ENCODE measurements at regions not wholly inside any gene's neighbourhood (a gene's known extent, or its start where the extent isn't known, plus 50 kb on each side); places are given as distances from the start of the nearest gene placed in this dataset.

GRCh38 chr4:159416073-159416472 is 313.2 kb downstream of the RAPGEF2 start:
- TF ChIP-seq POLR2A (IDR thresholded peaks at IDR 0.05) (no peak), CTCF (IDR thresholded peaks at IDR 0.05) (no peak)
